ENCODE measurements at regions not wholly inside any gene's neighbourhood (a gene's known extent, or its start where the extent isn't known, plus 50 kb on each side); places are given as distances from the start of the nearest gene placed in this dataset.

DNA sequence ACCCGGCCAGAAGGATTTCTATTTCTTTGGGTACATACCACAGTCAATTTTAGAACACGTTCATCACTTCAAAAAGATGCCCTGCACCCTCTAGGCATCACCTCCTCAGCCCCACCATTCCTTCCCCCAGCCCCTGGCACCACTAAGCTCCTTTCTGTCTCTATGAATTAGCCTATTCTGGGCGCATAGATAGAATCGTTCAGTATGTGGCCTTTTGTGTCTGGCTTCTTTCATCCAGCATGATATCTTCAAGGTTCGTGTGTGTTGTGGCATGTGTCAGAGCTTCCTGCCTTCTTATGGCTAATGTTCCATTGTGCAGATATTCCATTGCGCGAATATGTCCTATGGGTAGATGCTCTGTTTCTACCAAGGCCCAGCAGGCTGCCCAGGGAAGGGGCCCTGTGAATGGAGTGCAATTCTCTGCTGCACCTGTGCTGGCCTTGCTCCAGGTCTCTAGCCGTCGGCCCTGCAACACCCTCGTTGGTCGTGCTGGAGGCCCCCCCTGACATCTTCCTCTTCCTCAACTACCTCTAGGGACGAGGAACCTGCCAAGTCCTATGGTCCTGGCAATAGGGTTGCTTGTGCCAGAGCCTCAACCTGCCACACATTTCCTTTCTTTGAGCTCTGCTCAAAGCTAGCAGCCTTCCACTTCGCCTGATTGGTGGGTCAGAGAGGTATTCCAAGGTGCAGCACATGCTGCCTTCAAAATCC lies 113.5 kb downstream of the RIPK4 start:
- Mint-ChIP-seq H3K27ac (no peak overlapping the region), H3K4me1 (no peaks in the 10 kb centered on the region), H3K4me3 (no peak overlapping the region), H3K27me3 (peaks cover 4% of the 10 kb centered on the region), H3K9me3 (ENCODE audit: low read depth) (no peaks in the 10 kb centered on the region), H3K36me3 (no peaks in the 10 kb centered on the region)
- DNase-seq: no peak
- no peak for ATAC-seq
- CTCF ChIA-PET: no interaction called here

DNA sequence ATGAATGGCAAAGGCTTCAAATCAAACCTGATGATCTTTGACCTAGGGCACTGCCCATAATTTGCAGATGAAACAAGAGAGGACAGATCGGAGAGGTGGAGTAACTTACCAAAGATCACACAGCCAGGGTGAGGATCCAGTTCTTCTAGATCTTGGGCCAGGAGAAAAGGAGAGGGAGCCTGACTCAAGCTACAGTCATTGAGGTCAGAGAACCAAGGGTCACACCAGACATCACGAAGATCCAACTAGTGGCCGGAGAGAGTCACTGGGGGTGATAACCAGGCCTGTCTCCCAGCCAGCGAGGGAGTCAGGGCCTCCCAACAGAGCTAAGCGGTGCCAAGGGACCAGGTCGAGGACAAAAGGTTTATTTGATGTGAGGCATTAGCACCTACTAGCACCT lies 115.0 kb downstream of the RIPK4 start:
- H3K27me3 Mint-ChIP-seq: peaks cover 2% of the 10 kb centered on the region
- H3K4me1 Mint-ChIP-seq: no peaks in the 10 kb centered on the region
- H3K36me3 Mint-ChIP-seq: no peaks in the 10 kb centered on the region
- DNase-seq (no peak), ATAC-seq (no peak)
- H3K27ac Mint-ChIP-seq: no peak overlapping the region
- no peaks in the 10 kb centered on the region for H3K9me3 Mint-ChIP-seq (ENCODE audit: low read depth)
- CTCF ChIA-PET: no interaction called here
- H3K4me3 Mint-ChIP-seq: no peak overlapping the region

DNA sequence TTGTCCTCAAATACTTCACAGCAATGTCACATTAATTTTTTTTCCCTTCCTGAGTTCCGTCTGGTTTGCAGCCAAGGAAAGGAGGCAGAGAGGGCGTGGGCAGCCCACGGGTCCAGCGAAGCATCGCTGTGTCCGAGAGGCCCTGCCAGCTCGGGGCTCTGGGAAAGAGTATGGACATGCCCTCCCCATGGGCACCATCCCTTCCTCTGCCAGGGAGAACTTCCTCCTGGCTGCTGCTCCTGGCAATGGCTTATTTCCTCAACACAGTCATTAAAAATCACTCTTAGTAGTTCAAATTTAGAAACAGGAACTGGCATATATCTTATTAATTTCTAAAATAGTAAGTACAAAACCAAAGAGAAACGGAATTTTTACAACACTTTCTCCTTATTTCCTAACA lies 115.4 kb downstream of the RIPK4 start:
- H3K9me3 Mint-ChIP-seq (ENCODE audit: low read depth): no peaks in the 10 kb centered on the region
- ATAC-seq (no peak), DNase-seq (no peak)
- H3K27me3 Mint-ChIP-seq: peaks cover 2% of the 10 kb centered on the region
- H3K36me3 Mint-ChIP-seq: no peaks in the 10 kb centered on the region
- H3K4me3 Mint-ChIP-seq: no peak overlapping the region
- CTCF ChIA-PET: no interaction called here
- H3K4me1 Mint-ChIP-seq: no peaks in the 10 kb centered on the region
- no peak overlapping the region for H3K27ac Mint-ChIP-seq

DNA sequence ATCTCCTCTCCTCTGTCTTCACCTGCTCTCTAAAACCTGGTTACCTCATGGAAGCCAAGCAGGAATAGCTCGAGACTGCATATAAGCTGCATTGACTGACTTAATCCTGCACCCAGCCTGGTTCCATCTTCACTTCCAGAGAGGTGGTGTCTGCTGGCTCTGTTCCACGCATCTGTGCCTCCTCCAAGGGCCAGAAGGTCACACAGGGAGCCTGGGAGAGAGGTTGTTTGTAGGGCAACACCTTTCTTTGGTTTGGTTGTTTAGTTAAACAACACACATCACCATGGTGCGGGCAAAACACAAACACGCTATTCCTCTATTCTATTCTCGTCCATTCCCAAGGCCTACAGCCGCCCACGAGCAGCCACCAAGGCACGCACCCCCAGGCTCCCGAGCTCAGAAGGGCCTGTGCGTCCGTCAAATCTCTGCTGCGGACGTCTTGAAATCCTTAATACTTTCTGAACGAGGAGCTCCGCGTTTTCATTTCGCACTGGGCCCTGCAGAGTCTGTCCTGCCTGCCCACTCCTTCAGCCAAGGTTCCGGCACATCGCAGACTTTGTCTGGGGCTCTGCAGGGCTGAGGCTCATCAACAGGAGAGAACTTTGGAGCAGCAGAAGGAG lies 116.2 kb downstream of the RIPK4 start:
- ATAC-seq: no peak
- Mint-ChIP-seq H3K4me3 (no peak overlapping the region), H3K9me3 (ENCODE audit: low read depth) (no peaks in the 10 kb centered on the region), H3K27me3 (peaks cover 2% of the 10 kb centered on the region), H3K4me1 (no peaks in the 10 kb centered on the region), H3K27ac (no peak overlapping the region), H3K36me3 (no peaks in the 10 kb centered on the region)
- no peak for DNase-seq
- CTCF ChIA-PET: no interaction called here

DNA sequence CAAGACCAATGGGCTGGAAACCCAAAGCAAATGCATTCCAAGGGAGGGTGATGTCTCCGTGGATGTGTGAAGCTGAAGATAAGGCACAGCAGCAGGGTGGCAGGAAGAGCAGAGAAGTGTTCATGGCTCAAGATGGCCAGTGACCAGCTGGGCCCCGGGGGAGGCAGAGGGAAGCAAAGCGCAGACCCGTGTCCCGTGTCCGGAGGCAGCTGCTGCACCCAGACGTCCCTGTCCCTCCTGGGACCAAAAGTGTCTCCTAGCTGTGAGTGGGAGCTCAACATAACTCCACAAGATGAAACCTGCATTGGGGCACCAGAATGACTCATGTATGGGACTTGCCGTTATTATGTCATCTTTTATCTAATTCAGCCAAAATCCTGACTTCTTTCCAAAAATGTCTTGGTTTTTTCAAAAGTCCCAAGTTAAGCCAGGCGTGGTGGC lies 118.2 kb downstream of the RIPK4 start:
- Mint-ChIP-seq H3K4me3 (no peak overlapping the region), H3K27me3 (peaks cover 11% of the 10 kb centered on the region), H3K27ac (no peak overlapping the region), H3K36me3 (no peaks in the 10 kb centered on the region), H3K4me1 (no peaks in the 10 kb centered on the region), H3K9me3 (ENCODE audit: low read depth) (no peaks in the 10 kb centered on the region)
- ATAC-seq (no peak), DNase-seq (no peak)
- CTCF ChIA-PET: no interaction called here

DNA sequence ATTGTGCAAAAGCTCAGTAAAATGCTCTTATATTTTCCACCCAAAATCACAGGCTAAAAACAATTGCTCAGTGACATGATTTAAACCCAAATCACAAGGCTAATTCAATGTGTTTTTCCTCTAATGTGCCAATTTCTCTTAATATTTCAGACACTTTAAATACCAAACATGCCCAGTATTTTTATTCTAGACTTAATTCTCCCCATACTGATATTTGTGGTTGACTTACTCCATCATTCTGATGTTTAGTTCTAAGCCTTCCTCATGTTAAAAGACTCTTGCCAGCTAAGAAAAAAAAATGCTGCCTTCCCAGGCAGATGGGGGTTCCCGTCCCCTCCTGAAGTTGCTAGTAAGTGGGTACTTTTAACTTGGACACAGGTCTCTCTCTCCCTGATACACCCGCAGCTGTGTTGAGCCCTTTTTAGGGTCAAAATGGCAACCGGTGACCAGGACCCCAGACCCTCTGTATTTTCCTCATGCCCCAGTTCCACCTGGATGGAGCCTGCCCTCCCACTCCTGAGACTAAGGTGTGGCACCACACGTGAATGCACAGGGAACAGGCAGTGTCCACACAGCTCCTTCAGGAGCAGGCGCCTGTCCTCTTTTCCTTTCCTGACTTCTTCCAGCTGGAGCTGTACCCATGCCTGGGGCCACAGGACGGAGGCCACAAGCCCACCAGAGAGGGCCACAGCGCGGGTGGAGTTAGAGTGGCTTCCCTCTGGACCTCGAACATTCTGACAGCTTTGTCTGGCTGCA lies 118.9 kb downstream of the RIPK4 start:
- ATAC-seq (no peak), DNase-seq (no peak)
- no peak overlapping the region for H3K4me3 Mint-ChIP-seq
- no peaks in the 10 kb centered on the region for H3K4me1 Mint-ChIP-seq
- H3K27me3 Mint-ChIP-seq: peaks cover 15% of the 10 kb centered on the region
- CTCF ChIA-PET: no interaction called here
- no peaks in the 10 kb centered on the region for H3K36me3 Mint-ChIP-seq
- no peak overlapping the region for H3K27ac Mint-ChIP-seq
- H3K9me3 Mint-ChIP-seq (ENCODE audit: low read depth): no peaks in the 10 kb centered on the region

DNA sequence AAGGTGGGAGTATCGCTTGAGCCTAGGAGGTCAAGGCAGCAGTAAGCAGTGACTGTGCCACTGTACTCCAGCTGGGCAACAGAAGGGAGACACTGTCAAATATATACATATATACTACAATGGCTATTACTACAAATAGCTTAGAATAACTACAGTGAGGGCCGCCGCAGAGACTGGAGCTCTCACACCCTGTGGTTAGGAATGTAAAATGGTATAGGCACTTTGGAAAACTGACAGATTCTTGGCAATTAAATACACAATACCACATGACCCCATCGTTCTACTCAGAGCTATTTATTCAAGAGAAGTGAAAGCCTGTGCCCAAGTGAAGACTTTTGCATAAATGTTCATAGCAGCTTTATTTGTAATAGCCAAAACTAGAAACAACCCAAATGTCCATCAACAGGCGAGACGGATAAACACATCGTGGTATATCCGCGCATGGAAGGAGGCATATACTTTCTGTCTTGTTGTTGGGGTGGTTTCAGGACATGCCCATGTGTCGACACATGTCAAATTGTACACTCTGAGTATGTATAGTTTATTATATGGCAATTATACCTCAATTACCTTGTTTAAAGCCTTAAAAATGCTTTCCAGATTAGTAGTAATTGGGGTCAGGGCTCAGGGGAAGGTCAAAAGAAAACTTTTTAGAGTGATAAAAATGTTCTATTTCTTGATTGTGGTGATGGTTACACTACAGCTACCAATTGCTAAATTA lies 123.4 kb downstream of the RIPK4 start:
- Mint-ChIP-seq H3K4me3 (no peak overlapping the region), H3K9me3 (ENCODE audit: low read depth) (no peaks in the 10 kb centered on the region), H3K4me1 (no peaks in the 10 kb centered on the region), H3K27me3 (peaks cover 36% of the 10 kb centered on the region), H3K36me3 (no peaks in the 10 kb centered on the region), H3K27ac (no peak overlapping the region)
- DNase-seq (no peak), ATAC-seq (no peak)
- CTCF ChIA-PET: interaction anchor here (1.1 kb wide), 1 partner anchor 360 kb away, joined by 3 read pairs; no protein-coding TSS in a partner anchor

DNA sequence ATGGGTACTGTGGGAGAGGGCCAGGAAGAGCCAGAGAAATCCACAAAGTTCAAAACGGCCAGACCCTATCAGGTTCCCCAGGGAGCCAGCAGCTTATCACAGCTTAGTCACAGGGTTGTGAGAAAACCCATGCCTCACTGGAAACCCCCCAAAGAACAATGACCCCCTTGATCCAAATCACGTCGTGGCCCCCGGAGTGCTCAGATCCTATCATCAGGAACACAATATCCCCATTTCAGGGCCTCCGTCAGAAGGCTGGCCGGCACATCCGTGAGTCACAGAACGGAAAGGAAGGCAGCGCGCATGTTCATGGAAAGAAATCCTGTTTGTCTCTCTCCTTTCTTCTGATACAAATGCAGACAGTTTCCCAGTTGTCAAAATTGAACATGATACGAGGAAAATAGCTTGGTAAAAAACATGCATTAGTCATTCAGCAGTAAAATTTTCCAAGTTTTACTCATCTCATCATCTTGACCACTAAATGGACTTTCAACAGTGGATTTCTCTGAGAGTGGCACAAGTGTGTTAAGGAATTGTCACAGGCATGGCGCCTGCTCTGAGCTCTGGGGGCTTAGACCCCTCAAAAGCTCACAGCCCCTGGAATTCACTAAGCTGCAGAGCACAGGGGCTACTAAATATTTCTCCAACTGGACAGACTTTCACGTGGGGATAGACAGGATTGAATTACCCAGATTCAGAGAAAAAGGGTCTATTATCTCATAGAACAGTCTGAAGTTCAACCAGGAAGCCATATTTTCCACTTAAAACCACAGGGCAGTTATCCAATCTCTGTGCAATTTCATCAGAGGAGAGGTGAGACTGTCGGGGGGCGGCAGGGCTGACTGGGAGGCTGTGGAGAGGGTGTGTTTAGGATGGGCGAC lies 124.8 kb downstream of the RIPK4 start:
- Mint-ChIP-seq H3K36me3 (no peaks in the 10 kb centered on the region), H3K27ac (no peak overlapping the region), H3K9me3 (ENCODE audit: low read depth) (no peaks in the 10 kb centered on the region), H3K4me3 (no peak overlapping the region), H3K27me3 (peaks cover 36% of the 10 kb centered on the region), H3K4me1 (no peaks in the 10 kb centered on the region)
- no peak for ATAC-seq
- CTCF ChIA-PET: interaction anchor here (1.1 kb wide), 1 partner anchor 359 kb away, joined by 3 read pairs; no protein-coding TSS in a partner anchor
- no peak for DNase-seq

DNA sequence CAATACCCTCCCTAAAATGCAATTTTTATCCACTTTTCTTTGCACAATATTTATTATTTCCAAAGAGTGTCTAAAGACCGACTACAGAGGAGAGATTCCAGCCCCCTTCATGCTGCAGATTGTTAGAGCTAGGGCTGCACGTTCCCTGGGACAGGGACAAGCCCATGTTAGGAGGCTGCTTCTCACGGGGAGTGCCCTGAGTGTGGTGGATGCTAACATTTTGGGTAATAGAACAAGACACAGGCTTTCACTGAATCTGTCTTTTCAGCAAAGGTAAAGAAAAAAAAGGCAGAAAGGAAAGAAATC lies 125.4 kb downstream of the RIPK4 start:
- peaks cover 36% of the 10 kb centered on the region for H3K27me3 Mint-ChIP-seq
- CTCF ChIA-PET: no interaction called here
- no peaks in the 10 kb centered on the region for H3K36me3 Mint-ChIP-seq
- no peak for ATAC-seq
- H3K4me3 Mint-ChIP-seq: no peak overlapping the region
- no peak overlapping the region for H3K27ac Mint-ChIP-seq
- H3K9me3 Mint-ChIP-seq (ENCODE audit: low read depth): no peaks in the 10 kb centered on the region
- no peak for DNase-seq
- H3K4me1 Mint-ChIP-seq: no peaks in the 10 kb centered on the region

DNA sequence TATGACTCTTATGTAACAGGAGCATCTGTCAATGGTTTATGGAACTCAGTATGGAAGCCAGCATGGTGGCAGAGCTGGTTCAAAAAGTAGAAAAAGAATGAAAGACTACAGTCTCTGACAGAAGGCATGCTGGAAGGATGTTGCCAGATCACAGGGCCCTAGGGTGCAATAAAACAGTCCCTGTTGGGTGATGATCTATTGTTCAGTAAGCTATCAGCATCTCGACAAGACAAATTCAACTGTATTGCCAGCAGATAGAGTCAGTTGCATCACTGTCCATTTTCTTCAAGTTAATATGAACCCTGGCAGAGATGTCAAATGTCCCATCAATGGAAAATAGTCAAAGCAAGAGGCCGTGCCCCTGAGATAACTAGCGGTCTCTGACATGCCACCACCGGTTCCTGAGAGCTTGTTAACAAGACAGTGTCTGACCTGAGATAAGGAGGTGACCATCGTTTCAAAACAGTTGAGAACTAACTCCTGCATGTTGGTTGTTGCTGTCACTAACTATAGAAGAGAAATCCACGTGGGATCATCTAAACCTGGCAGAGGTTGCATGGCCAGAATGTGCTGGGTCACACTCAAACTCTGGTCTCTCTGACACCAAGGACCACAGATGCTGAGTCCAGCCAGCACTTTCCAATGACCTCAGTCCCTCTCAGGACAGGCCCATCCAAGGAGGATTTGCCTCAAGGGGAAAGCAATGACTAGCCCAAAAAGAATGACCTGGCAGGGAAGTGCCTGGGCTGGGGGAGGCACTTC lies 125.9 kb downstream of the RIPK4 start:
- H3K4me3 Mint-ChIP-seq: no peak overlapping the region
- CTCF ChIA-PET: no interaction called here

DNA sequence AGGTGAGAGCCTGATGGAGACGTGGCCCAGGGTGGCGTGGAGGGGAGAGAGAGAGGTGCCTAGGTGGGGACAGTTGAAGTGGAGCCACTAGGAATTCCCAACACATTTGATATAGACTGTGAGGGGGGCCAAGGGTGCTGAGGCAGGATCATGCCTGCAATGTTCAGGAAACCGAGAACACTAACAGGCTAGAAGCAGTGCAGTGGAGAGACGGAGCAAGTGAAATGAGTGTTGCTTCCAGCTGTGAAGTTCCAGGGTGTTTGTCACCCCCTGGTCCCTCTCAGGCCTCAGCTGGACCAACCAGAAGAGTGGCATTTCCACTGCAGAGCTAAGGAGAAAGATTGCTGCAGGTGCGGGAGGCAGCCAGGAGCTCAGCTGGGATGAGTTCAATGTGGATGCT lies 127.1 kb downstream of the RIPK4 start:
- DNase-seq (no peak), ATAC-seq (no peak)
- H3K4me3 Mint-ChIP-seq: no peak overlapping the region

More for the DNA sequence above, 125.9 kb downstream of the RIPK4 start:
- Mint-ChIP-seq H3K4me1 (no peaks in the 10 kb centered on the region), H3K9me3 (ENCODE audit: low read depth) (no peaks in the 10 kb centered on the region), H3K36me3 (no peaks in the 10 kb centered on the region), H3K27ac (no peak overlapping the region), H3K27me3 (peaks cover 36% of the 10 kb centered on the region)
- DNase-seq (no peak), ATAC-seq (no peak)

DNA sequence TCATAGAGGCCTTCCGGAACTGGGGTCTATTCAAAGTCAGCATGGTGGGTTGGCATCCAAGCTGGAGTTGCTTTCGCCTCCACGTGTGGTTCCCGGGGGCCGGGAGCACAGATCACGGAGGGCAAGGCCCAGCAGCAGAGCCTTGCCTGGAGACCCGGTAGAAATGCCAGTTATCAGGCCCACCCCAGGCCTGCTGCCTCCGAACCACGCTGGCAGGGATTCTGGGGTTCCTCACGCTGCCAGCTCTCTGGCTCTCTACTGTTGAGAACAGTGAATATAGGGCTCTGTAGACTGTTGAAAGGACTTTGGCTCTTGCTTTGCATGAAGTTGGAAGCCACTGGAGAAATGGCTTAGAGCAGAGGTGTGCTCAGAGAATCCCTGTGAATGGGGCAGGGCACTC lies 127.5 kb downstream of the RIPK4 start:
- ATAC-seq: no peak
- Mint-ChIP-seq H3K27me3 (peaks cover 32% of the 10 kb centered on the region), H3K4me1 (no peaks in the 10 kb centered on the region), H3K36me3 (no peaks in the 10 kb centered on the region), H3K9me3 (ENCODE audit: low read depth) (no peaks in the 10 kb centered on the region), H3K4me3 (no peak overlapping the region), H3K27ac (no peak overlapping the region)
- no peak for DNase-seq
- CTCF ChIA-PET: no interaction called here

More for the DNA sequence above, 127.1 kb downstream of the RIPK4 start:
- Mint-ChIP-seq H3K36me3 (no peaks in the 10 kb centered on the region), H3K4me1 (no peaks in the 10 kb centered on the region), H3K27ac (no peak overlapping the region), H3K9me3 (ENCODE audit: low read depth) (no peaks in the 10 kb centered on the region), H3K27me3 (peaks cover 37% of the 10 kb centered on the region)
- CTCF ChIA-PET: no interaction called here
